ENCODE measurements at regions not wholly inside any gene's neighbourhood (a gene's known extent, or its start where the extent isn't known, plus 50 kb on each side); places are given as distances from the start of the nearest gene placed in this dataset.

DNA sequence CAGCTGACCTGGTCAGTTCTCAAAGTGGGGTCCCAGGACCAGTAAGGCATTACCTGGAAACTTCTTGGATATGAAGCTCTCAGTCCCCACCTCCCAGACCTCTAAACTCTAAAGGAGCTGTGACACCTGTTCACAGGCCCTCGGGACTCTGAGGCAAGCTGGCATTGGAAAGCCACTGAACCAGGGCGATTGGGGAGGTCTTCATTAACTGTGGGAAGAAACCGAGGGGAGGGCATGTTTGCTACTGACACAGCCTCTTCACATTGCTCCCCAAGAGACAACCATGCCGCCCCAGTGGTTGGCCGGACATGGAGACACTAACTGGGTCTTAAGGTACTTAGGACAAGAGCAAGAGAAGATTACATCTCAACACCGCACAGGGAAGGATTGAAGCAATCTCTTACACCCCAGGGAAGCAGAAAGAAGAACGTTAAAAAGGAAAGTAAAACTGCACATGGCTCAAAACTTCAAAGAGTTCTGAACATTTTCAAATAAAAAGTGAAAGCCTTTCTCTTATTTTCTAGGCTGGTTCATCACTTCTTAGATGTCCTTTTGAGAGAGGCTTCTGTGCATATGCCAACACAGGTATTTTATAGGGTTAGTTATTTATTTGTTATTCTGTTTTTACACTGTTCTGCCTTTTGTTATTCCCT is 210.0 kb upstream of the CST7 start:
- DNase-seq, result no peak

DNA sequence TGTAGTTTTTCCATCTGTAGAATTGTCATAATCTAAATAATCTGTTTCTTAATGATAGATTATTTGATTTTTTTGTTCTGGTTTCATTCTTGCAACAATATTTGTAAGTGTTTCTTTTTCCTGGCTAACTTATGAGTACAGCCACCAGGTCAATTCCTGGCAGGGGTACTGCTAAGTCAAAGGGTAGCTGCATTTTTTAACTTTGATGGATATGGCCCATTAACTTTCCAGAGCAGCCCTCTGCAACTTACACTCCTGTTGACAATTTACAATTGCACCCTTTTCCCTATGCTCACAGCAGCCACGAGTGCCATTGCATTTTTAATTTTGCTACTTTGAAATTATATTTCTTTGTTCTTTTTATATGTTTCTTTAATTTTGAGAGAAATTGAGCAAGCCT is 209.3 kb upstream of the CST7 start:
- no peak for DNase-seq

DNA sequence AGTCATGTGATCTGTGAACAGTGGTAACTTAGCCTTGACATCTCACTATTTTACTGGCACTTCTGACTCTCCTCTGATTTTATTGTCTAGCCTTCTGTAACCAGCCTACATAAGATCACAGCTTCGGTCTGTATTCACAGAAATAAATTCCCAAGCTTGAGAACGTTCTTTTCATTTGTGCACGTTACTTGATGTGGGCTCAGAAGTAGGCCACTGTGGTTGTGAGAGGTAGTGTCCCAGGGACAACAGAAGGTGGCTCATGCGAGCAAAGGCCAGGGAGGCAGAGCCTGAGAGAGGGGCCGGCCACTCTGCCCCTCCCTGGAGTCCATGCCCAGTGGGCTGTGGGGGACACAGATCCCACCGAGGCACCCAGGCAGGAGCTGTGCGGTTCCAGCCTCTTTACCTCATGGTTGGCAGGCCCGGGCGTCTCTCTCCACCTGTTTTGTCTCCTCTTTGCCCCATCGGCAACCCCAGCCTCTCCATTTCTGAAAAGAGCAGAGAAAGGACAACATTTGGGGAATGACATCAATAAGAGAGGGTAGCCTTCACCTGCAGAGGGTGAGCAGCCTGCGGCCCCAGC is 207.5 kb upstream of the CST7 start:
- DNase-seq, result no peak

DNA sequence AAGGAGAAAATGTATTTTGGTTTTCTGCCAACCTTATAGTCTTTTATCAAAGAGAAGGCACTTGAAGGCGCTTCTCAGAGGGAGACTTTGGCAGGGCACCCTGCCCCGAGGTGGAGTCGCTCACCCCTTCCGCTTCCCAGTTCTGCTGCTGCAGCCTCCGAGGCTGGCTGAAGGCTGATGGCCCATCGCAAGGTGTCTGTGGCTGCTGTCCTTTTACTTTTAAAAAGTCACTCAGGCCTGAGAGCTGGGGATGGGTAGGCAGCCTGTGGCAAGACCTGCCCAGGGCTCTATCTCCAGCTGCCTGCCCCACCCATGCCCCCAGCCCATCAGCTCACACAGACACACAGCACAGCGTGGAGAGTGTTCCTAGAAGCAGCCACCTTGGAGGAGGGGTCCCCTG is 206.6 kb upstream of the CST7 start:
- DNase-seq, result no peak

DNA sequence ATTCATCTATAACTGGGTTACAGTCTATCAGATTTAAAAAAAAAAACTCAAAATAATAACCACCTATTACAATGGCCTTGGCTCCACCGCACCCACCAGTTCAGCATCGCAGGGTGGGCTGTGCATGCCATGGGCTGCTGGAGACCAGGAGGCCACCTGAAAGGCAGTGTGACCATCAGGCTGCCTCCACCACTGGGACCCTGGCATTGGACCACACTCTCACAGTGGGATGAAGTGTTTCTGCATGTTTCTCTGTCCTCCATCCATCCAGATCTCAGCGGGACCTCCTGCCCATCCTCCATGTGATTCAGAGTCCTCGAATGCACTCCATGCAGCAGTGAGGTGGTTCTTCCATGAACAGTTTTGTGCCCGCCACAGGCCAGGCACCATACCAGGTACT is 206.1 kb upstream of the CST7 start:
- DNase-seq, result no peak

DNA sequence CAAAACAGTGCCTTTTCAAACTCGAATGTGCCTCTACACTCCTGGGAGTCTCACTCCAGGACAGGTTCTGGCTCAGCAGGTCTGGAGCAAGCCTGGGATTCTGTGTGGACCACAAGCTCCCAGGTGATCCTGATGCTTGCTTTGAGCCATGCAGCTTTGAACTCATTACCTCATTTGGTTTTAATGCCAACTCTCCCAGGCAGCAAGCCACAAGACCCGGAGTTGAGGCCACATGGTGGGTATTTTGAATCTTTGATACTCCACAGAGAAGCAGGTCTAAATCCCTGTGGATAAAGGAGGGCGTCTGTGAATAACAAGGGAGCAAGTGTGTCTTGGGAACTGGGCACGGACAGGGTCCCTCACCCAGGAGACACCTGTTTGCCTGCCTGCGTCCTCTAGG is 205.4 kb upstream of the CST7 start:
- no peak for DNase-seq

DNA sequence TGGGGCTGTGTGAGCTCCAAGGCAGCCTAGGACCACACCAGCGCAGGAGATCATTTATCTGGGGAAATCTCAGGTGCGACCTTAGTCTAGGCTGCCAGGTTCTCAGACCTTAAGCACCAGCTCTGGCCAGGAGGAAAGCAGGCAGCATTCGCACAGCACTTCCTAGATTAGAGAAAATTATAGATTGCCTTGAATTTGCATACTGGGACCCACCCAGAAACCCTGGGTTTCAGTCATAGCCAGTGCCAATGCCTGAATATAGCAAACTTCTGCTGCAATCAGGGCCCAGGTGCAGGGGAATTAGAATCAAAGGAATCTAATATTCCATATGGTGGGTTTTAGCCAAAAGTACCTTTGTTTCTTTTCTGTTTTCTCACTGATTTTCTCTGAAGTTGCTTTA is 204.3 kb upstream of the CST7 start:
- no peak for DNase-seq

DNA sequence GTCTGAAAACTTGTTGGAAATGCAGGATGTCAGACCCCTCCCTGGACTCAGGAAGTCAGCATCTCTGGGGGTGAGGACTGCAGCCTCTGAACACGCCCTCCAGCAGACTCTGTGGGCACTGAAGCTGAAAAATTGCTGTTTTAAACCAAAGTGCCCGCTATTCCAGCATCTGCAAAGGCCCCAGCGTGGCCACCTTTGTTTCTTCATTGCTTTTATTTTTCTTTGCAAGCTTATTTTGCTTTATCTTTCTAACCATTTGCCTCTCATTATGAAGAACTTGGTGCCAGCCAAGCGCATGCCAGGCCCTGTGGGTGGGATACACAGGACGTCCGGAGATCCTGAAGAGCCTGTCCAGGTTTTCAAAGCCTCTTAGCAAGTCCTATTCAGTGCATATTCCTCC is 203.9 kb upstream of the CST7 start:
- no peak for DNase-seq

DNA sequence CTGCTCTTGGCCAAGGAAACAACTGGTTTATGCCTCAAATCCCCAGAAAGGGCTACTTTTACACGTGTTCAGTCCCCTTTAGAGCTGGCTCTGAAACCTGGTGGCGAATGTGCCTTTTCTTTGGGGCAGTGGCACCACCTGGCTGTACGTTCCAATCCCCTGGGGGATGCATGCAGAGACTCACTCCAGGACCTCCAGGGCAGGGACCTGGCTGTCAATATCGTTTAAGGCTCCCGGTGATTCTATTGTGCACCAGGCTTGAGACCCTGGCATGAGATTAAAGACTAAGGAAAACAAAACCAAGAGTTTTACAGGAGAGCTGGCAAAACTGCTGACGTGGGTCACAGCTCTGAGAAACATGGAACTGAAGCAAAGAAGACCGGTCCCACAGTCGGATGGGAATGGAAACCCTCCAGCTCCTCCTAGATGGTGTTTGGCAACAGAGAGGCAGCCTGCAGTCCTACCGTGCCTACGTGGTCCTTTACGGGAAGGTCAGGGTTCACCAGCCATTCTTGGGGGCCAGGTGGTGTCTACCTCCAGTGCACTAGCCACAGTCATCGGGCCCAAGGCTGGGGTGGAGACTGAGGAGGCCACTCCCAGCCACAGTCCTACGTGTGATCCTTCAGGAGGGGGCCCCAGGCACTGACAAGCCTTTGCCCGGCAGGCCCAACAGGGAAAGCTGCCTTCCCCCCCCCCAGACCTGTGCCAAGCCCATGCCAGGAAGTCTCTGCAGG is 203.3 kb upstream of the CST7 start:
- no peak for DNase-seq

DNA sequence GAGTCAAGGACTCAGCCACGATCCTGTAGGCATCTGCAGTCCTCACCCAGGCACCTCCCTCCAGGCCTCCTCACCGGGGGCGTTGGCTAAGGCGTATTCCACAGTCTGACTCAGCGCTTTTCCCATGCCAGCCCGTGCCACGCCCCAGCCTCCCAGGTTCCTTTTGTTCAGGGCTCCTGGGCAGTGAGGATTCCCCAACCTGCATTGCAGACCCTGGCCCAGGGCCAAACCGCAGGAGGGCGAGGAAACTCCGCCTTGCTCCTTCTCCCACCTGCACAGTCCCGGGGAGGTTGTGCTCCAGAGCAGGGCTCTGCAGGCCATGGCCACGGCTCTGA is 202.8 kb upstream of the CST7 start:
- no peak for DNase-seq

DNA sequence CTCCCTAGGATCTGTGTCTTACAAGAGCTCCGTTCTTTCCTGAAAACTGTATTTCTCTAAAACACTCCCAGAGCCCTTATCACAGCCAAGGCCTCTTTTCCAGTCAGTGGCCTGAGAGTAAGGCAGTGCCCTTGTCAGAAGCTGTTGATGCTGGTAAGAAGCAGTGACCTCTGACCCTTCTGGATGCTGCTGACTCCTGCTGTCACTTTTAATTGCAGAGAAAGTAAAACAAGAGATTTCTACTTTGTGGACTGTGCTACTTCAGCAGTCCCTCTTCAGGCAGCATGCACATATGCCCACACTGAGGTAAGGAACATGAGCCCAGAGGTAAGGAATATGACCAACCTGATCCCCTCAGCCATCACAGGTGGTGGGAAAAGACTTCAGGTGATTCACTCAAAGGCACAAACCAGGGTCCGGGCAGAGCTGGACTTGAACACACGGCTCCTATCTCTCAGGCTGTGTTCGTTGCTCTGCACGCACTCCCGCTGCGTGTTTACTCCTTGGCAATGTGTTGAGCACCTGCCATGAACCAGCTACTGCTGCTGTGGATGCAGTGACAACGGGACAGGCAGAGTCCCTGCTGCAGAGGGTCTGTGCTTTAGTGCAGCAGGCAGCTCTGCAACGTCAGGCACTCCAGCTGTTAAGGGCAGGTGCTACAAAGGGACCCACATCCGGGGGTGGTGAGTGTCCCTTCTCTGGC is 201.9 kb upstream of the CST7 start:
- no peak for DNase-seq

DNA sequence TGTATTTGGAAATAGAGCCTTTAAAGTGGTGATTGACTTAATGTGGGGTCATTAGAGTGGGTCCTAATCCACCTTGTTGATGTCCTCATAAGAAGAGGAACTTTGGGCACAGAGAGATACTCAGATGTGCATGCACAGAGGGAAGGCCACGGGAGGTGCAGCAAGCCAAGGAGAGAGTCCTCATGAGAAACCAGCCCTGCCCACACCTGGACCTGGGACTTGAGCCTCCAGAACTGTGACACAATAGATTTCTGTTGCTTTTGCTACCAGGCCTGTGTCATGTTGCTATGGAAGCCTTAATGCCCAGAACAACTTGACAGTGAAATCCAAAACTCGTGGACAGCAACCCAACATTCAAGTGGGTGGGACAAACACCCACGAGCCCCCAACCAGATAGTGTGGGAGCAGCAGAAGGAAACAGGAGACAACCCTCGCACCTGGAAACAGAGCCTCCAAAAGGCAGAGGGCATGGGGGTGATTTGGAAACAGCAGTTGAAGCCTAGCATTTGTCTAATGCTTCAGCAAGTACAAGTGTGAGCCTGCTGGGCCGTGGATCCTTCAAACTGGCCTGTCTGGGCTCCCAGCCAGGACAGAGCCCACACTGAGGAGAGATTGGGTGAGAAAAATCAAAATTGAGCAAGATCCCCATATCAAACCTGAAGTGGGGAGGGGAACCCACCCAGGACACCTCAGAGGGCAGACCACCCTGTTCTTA is 201.0 kb upstream of the CST7 start:
- DNase-seq, result no peak

DNA sequence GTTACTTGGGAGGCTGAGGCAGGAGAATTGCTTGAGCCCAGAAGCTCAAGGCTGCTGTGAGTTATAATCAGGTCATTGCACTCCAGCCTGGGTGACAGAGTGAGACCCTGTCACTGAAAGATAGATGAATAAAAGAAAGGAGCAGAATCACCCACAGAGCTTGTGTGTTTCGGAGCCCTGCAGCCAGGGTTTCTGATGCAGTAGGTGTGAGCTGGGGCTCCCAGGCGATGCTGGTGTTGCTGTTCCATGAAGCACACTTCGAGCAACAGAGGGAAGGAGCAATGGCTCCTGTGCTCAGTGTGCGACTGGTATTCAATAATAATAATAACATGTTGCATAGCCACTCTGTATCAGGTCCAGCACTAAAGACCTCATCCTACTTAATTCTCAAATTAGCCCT is 197.5 kb upstream of the CST7 start:
- no peak for DNase-seq

DNA sequence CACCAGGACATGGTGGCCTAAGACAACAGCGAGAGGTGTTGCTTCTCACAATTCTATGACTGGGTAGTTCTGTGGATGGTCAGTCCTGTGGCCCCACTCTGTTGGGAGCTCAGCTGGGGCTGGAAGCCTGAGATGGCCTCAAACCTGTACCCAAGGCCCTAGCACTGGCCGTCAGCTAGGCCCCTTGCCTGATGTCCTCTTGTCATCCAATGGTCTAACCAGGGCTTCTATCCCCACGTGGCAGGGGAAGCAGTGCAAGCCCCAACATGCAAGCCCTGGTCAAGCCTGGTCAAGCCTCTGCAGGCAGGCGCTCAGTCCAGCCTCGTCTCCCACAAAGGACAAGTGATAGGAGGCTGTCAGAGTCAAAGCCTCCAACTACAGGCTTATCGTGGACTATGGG is 196.5 kb upstream of the CST7 start:
- DNase-seq, result no peak

DNA sequence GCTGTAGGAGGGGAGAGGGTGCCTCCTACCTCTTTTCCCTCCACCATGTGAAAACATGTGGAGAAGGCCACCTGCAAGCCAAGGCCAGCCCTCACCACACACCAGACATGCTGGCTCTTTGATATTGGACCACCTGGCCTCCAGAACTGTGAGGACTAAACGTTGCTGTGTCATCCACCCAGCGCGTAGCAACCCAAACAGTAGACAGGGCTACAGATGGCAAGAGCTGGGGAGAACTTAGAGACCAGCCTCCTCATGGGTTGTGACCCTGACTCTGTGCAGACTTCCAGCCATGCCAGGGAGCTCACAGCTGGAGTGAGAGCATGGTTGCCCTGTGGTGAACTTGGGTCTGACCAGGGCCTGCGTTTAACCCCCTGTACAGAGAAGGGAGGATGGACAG is 195.9 kb upstream of the CST7 start:
- no peak for DNase-seq

DNA sequence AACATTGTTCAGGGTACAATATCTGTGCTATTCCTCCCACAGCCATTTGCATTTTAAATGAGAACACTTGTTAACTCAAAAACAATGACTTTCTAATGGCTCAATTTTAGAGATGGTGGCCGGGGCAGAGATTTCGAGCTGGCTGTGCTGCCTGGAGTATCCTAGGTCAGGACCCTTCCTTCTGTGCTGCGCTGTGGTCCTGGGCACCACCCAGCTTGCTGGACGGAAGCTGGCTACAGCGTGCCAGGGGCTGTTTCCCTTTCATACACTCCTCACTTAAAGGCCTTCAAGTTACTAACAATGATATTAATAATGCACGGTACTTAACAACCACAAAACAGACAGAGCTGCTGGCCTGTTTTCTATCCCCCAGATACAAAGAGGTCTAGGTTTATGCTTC is 194.4 kb upstream of the CST7 start:
- DNase-seq, result no peak

DNA sequence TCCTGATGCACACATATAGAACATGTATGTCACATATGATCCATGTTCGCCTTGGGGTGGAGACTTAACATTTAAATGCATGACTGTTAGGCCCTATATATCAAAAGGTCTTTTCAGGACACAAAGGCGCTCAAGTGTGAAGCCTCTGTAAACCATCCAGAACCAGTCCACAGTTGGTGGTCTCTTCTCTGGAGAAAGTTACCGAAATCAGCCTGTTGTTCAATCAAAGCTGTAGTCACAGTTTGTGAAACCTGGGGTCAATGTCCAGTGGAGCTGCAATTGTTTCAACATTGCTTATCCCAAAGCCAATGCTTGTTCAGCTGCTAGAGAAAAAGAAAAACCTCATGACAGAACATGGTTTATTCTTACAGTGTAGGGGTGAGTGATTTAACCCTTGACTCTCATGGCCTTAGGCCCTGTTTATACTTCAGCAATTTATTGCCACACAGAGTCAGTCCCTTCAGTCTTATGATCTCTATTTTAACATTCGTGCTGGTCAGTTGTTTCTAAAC is 193.6 kb upstream of the CST7 start:
- no peak for DNase-seq

DNA sequence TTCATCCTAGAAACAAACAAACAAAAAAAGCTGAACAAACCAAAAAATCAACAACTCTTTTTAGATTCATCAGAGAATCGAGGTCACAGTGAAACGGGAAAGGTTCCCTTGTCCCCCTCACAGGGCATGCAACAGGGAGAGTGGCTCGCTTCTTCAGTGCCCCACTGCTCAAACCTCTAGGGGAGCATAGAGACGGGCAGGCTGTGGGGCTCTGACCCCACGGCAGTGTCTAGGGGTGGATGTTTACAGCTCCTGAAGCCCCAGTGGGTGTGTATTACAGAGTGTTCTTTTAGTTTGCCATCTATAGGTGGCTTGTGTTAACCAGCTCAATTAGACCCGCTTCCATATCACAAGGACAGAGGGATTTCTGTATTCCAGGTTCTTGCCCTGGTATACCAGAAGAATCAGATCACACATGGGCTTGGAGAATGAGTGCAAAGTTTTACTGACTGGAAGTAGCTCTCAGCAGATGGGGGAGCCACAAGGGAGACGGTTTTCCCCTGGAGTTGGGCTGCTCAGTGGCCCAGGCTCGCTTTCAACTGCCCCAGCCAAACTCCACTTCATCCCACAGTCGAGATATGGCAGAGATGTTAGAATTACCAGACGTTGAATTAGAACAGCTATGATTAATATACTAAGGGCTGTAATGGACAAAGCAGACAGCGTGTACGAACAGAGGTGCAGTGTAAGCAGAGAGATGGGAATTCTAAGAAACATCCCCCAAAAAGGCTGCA is 192.6 kb upstream of the CST7 start:
- DNase-seq, result no peak

DNA sequence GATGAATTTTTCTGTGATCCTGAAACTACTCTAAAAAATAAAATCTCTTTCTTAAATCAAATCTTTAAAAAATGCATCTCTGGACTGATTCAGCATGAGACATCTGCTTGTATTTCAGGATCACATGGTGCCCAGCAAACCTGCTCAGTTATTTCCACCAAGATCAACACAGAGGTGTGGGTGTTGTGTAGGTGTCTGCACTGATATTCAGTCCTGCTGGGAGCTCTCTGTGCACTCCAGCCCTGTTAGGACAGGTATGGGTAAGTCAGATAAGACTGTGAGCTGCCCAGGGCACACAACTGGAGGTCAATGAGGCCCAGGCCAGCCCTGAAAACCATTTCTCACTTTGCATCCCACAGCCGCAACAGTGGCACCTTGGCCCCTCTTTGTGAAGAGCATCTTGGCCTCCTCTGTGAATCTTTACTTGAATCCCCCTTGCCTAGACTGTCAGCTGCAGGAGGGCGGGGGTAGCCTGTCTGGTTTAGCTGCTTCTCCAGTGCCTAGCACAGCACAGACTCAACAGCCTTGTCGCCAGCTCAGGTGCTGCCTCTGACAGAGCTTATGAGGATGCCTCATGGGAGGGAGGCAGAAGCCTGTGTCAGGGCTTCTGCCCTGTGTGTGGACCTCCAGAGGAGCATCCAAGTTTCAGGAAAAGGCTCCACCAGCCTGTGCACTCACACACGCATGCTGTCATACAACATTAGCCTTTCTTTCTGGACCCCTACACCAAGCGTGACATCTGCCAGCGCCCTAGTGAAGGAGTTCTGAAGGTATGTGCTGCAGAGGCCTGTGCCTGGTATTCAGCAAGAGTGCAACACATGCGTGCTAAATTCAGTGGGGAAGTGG is 187.6 kb upstream of the CST7 start:
- DNase-seq, result no peak

DNA sequence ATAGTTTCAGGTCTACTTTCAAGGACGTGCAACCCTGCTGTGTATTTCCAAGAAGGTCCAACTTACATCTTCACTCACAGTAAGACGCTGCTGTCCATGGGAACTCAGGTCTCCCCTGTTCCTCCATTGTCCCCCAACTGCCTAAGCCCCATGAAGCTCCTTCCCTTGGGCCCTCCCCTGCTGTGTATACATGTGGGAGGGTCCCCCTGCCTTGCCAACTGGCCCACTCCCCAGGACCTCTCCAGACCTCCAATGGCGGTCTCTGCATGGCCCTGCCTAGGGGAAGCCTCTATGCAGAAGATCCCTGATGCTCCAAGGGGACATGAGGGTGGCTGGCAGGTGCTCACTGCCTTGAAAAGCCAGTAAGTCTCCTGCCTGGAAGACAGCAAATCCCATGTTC is 186.7 kb upstream of the CST7 start:
- DNase-seq, result no peak

DNA sequence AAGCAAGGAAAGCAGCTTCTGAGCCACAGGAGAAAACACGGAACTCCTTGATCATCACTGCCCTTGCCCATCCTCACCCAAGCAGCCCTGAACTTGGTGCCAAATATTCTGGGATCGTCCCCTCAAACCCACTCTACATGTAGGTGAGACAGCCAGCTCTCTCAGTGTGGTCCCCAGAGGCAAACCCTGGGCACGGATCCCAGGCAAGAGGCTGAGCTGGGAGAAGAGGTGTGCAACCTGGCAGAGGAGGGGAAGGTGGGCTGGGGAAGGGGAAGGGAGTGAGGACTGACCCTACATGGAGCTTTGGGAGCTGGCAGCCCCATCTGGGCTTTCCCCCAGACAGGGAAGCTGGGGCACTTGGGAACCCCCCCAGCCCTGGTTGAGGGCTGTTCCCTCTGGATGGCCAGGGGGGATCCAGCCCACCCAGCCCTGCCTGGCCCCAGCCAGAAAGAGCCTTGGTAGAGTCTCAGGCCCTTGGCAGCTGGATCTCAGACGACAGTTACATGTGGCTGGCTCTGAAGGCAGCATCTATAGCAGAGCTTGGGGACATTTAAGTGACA is 186.2 kb upstream of the CST7 start:
- no peak for DNase-seq

All from hematopoietic multipotent progenitor cell treated with erythropoietin and hydrocortisone succinate and interleukin-3 and kit ligand, for 4 days (in vitro differentiated cells).